OCI-LY1 (cell line): ENCODE measurements at regions not wholly inside any gene's neighbourhood (a gene's known extent, or its start where the extent isn't known, plus 50 kb on each side); places are given as distances from the start of the nearest gene placed in this dataset.

ENCODE experiments used
- CTCF ChIP-seq: fragments of 200-600 bp; sonication (generic), shearing (Covaris generic); IDR thresholded peaks from 2 replicates; pipeline ENCODE4 v1.5.1; 2017; ENCODE audit warnings: mild to moderate bottlenecking, antibody characterized with exemption, low read length, moderate library complexity, mixed read lengths
- EZH2 ChIP-seq: fragments of 200-600 bp; sonication (generic), shearing (Covaris generic); IDR thresholded peaks from 2 replicates; pipeline ENCODE4 v1.8.0; 2017; ENCODE audit warnings: borderline replicate concordance, mixed run types, mild to moderate bottlenecking, antibody characterized with exemption, low read length, moderate library complexity, mixed read lengths

GRCh38 chr2:10968176-10968575, 56.4 kb downstream of the KCNF1 start:
- TF ChIP-seq CTCF (no peak), EZH2 (no peak)
